Caco-2 (cell line): ENCODE measurements at regions not wholly inside any gene's neighbourhood (a gene's known extent, or its start where the extent isn't known, plus 50 kb on each side); places are given as distances from the start of the nearest gene placed in this dataset.

Experiments
- BruUV-seq: library from RNA; stranded (reverse); fragments of 400-500 nt; replicated peaks from 2 replicates; lab custom pipeline; 2021; lab: Mats Ljungman, UMichigan
- CTCF ChIA-PET: fragments of 300-600 bp; sonication (Branson Sonifier 250); formaldehyde crosslinking; loops from one replicate; lab custom pipeline; 2022; ENCODE audit warnings: antibody characterized with exemption; lab: Charles Lee
- POLR2A ChIA-PET: fragments of 300-600 bp; sonication (Branson Sonifier 250); formaldehyde crosslinking; loops from one replicate; lab custom pipeline; 2022; ENCODE audit warnings: antibody characterized with exemption; lab: Charles Lee
- DNase-seq, 2 experiments: peaks; one replicate each; pipeline versions ENCODE4 v3.0.0 to v3.0.0-alpha.2; 2020 to 2022
- H3K27me3 ChIP-seq: replicated peaks from 2 replicates; pipeline ENCODE4 v1.6.0; 2011; ENCODE audit warnings: low read length; ENCODE audit not compliant: control insufficient read depth, insufficient read depth
- H3K36me3 ChIP-seq: 2 replicates; pipeline ENCODE4 v1.5.1; 2011; ENCODE audit warnings: low read length; ENCODE audit not compliant: control insufficient read depth, insufficient read depth
- H3K4me1 ChIP-seq: fragments of 250-450 bp; sonication (Bioruptor Pico); 2 replicates; pipeline ENCODE4 v1.5.1; 2020; ENCODE audit warnings: mild to moderate bottlenecking
- H3K4me3 ChIP-seq: 2 replicates; pipeline ENCODE4 v1.5.1; 2011; ENCODE audit warnings: low read depth, mild to moderate bottlenecking, control low read depth, low read length
- H3K9me3 ChIP-seq: fragments of 250-450 bp; sonication (Bioruptor Pico); 2 replicates; pipeline ENCODE4 v1.5.1; 2020; ENCODE audit warnings: mild to moderate bottlenecking, moderate library complexity
- H3K27ac Mint-ChIP-seq: one replicate; pipeline ENCODE4 v1.8.0; 2022; ENCODE audit warnings: mixed read lengths; ENCODE audit not compliant: unreplicated experiment
- H3K27me3 Mint-ChIP-seq: one replicate; pipeline ENCODE4 v1.8.0; 2022; ENCODE audit warnings: mixed read lengths; ENCODE audit not compliant: insufficient read depth, unreplicated experiment
- H3K36me3 Mint-ChIP-seq: one replicate; pipeline ENCODE4 v1.8.0; 2022; ENCODE audit warnings: mild to moderate bottlenecking, mixed read lengths; ENCODE audit not compliant: insufficient read depth, unreplicated experiment
- H3K4me1 Mint-ChIP-seq: one replicate; pipeline ENCODE4 v1.8.0; 2022; ENCODE audit warnings: low read depth, mixed read lengths; ENCODE audit not compliant: unreplicated experiment
- H3K4me3 Mint-ChIP-seq: one replicate; pipeline ENCODE4 v1.8.0; 2022; ENCODE audit warnings: mild to moderate bottlenecking, moderate library complexity, mixed read lengths; ENCODE audit not compliant: unreplicated experiment
- H3K9me3 Mint-ChIP-seq: one replicate; pipeline ENCODE4 v1.8.0; 2022; ENCODE audit warnings: mixed read lengths; ENCODE audit not compliant: unreplicated experiment
- CTCF ChIP-seq, 2 experiments: fragments of 200-600 bp in 1 of 2; IDR thresholded peaks; 1 replicate in 1 of 2; 2 replicates in 1 of 2; pipeline versions ENCODE4 v1.5.1 to v1.8.0; 2011 to 2022; ENCODE audit warnings: antibody characterized with exemption in 1 of 2, control low read depth in 1 of 2, inconsistent platforms in 1 of 2, low read depth in 1 of 2, low read length in 1 of 2, mild to moderate bottlenecking in 1 of 2, moderate library complexity in 1 of 2; ENCODE audit not compliant: insufficient read depth in 1 of 2, severe bottlenecking in 1 of 2, unreplicated experiment in 1 of 2
- intact Hi-C: fragments of 100-400 bp; cut with micrococcal nuclease; formaldehyde crosslinking; loops from one replicate; pipeline ENCODE4 v1.10.0; 2022; ENCODE audit not compliant: unreplicated experiment

- H3K27ac Mint-ChIP-seq, result no peak overlapping the region
- H3K4me1 Mint-ChIP-seq, result no peaks in the 10 kb centered on the region
- TF ChIP-seq CTCF (IDR thresholded peaks at IDR 0.05; ENCODE audit: insufficient read depth in 1 of 2, low read depth in 1 of 2, low read length in 1 of 2, severe bottlenecking in 1 of 2, unreplicated experiment in 1 of 2), result no peak
- H3K36me3 Mint-ChIP-seq, result no peaks in the 10 kb centered on the region
- H3K27me3 Mint-ChIP-seq, result peaks cover 7% of the 10 kb centered on the region
- Histone ChIP-seq H3K4me3 (no peak overlapping the region), H3K36me3 (no peaks in the 10 kb centered on the region), H3K27me3 (no peaks in the 10 kb centered on the region), H3K9me3 (no peaks in the 10 kb centered on the region), H3K4me1 (no peaks in the 10 kb centered on the region)
- H3K9me3 Mint-ChIP-seq, result no peaks in the 10 kb centered on the region
- intact Hi-C loops, result no loop called here
- no TSS peak for BruUV-seq
- DNase-seq, result no peak
- CTCF ChIA-PET, result no interaction called here
- POLR2A ChIA-PET, result no interaction called here
- no peak overlapping the region for H3K4me3 Mint-ChIP-seq
Observed at GRCh38 chr2:771538-771937, 94.3 kb upstream of the TMEM18 start.

GRCh38 chr2:770776-771175 is 93.6 kb upstream of the TMEM18 start:
- no peaks in the 10 kb centered on the region for H3K4me1 Mint-ChIP-seq
- no peaks in the 10 kb centered on the region for H3K9me3 Mint-ChIP-seq
- TF ChIP-seq CTCF (IDR thresholded peaks at IDR 0.05; ENCODE audit: insufficient read depth in 1 of 2, low read depth in 1 of 2, low read length in 1 of 2, severe bottlenecking in 1 of 2, unreplicated experiment in 1 of 2), result no peak
- H3K36me3 Mint-ChIP-seq, result no peaks in the 10 kb centered on the region
- no peak overlapping the region for H3K4me3 Mint-ChIP-seq
- peaks cover 7% of the 10 kb centered on the region for H3K27me3 Mint-ChIP-seq
- Histone ChIP-seq H3K4me1 (no peaks in the 10 kb centered on the region), H3K36me3 (no peaks in the 10 kb centered on the region), H3K4me3 (no peak overlapping the region), H3K9me3 (no peaks in the 10 kb centered on the region), H3K27me3 (no peaks in the 10 kb centered on the region)
- ChIA-PET CTCF (no interaction called here), POLR2A (no interaction called here)
- no TSS peak for BruUV-seq
- DNase-seq, result no peak
- H3K27ac Mint-ChIP-seq, result no peak overlapping the region
- intact Hi-C loops, result no loop called here

- Mint-ChIP-seq H3K4me3 (no peak overlapping the region), H3K4me1 (no peaks in the 10 kb centered on the region), H3K27ac (no peak overlapping the region), H3K36me3 (no peaks in the 10 kb centered on the region), H3K27me3 (peaks cover 7% of the 10 kb centered on the region), H3K9me3 (no peaks in the 10 kb centered on the region)
- no peak for TF ChIP-seq CTCF (IDR thresholded peaks at IDR 0.05; ENCODE audit: insufficient read depth in 1 of 2, low read depth in 1 of 2, low read length in 1 of 2, severe bottlenecking in 1 of 2, unreplicated experiment in 1 of 2)
- POLR2A ChIA-PET, result no interaction called here
- no peaks in the 10 kb centered on the region for H3K27me3 ChIP-seq
- H3K36me3 ChIP-seq, result no peaks in the 10 kb centered on the region
- intact Hi-C loops, result no loop called here
- DNase-seq, result no peak
- no peak overlapping the region for H3K4me3 ChIP-seq
- CTCF ChIA-PET, result no interaction called here
- H3K4me1 ChIP-seq, result no peaks in the 10 kb centered on the region
- H3K9me3 ChIP-seq, result no peaks in the 10 kb centered on the region
- no TSS peak for BruUV-seq
Observed at GRCh38 chr2:769771-770170, 92.6 kb upstream of the TMEM18 start.
